Motor neuron (in vitro differentiated cells): ENCODE measurements at regions not wholly inside any gene's neighbourhood (a gene's known extent, or its start where the extent isn't known, plus 50 kb on each side); places are given as distances from the start of the nearest gene placed in this dataset.
"Not testable (repeated sequence)": the region's sequence is repeated elsewhere in the genome, so short reads cannot be mapped to it uniquely, and the experiment has no call there.

Experiments
- ATAC-seq, 8 experiments: fragments of 200-7000 bp; cut with Tn5 transposase; replicated peaks in 6 of 8; 2 replicates each; pipeline ENCODE4 v1.8.0; 2021; ENCODE audit warnings: mild to moderate bottlenecking in 8 of 8, moderate library complexity in 8 of 8
- H3K27ac ChIP-seq, 2 donors: fragments of 250-450 bp; sonication (Bioruptor Pico); 2 replicates each; pipeline ENCODE4 v1.9.0; 2021; ENCODE audit warnings: antibody characterized with exemption in 2 of 2, mild to moderate bottlenecking in 2 of 2, moderate library complexity in 1 of 2
- H3K4me1 ChIP-seq, 2 donors: fragments of 250-450 bp; sonication (Bioruptor Pico); replicated peaks in 1 of 2; 2 replicates each; pipeline ENCODE4 v1.6.1; 2021; ENCODE audit warnings: antibody characterized with exemption in 2 of 2, mild to moderate bottlenecking in 2 of 2, moderate library complexity in 1 of 2
- H3K4me3 ChIP-seq, 5 donors: fragments of 250-450 bp; sonication (Bioruptor Pico); 2 replicates each; pipeline ENCODE4 v1.9.0; 2021; ENCODE audit warnings: antibody characterized with exemption in 5 of 5, mild to moderate bottlenecking in 5 of 5, moderate library complexity in 4 of 5
- WGBS, 10 experiments: fragments of 450-650 bp; shearing (Covaris generic); methylation state at CpG; one replicate each; pipeline ENCODE4 v1.0.0; 2022; 5-methylcytosine and 5-hydroxymethylcytosine counted together
- in situ Hi-C, 9 experiments: fragments of 400-800 bp; cut with MboI; loops; one replicate each; pipeline ENCODE4 v1.15.0; 2021; ENCODE audit warnings: low sequenced_read_pairs in 9 of 9, low pct_unique_long_range_greater_than_20kb in 2 of 9; ENCODE audit not compliant: unreplicated experiment in 9 of 9

DNA sequence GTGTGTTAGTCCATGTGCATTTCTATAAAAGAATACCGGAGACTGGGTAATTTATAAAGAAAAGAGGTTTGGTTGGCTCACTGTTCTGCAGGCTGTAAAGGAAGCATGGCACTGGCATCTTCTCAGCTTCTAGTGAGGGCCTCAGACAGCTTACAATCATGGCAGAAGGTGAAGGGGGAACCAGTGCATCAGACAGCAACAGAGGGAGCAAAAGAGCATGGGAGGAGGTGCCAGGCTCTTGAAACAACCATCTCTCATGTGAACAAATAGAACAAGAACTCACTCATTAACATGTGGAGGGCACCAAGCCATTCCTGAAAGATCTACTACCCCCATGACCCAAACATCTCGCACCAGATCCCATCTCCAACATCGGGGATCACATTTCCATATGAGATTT, 89.2 kb upstream of the IL33 start:
- H3K27ac ChIP-seq = no peak overlapping the region
- H3K4me1 ChIP-seq = no peaks in the 10 kb centered on the region
- no peak for ATAC-seq
- no peak overlapping the region for H3K4me3 ChIP-seq
- in situ Hi-C loops = no loop called here
- WGBS, 10 experiments = 55 to 100% (median 100%) methylated on average over 1 to 3 of the region's 3 CpGs; no CpG with 5 or more reads in 3 of the 10 experiments

DNA sequence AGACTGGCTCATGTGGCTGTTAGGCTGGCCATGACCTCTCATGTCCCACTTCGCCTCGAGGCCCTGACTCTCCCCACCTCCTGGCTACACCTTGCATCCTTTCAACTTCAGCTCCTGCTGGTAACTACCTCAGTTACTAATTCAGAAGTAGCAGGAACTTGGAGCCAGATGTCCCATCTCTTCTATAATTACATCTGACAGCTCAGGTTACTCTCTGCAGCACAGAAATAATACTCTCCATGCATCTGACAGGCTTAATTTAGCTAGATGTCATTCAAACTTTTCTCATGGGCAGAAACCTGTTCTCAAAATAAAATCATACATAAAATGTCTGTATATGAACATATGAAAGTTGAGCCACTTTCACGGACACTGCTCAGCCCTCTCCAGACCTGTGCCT, 92.2 kb upstream of the IL33 start:
- no peak for ATAC-seq
- no peak overlapping the region for H3K27ac ChIP-seq
- WGBS, 10 experiments = 28 to 88% (median 50%) methylated on average over 2 to 3 of the region's 3 CpGs; no CpG with 5 or more reads in 4 of the 10 experiments
- no peaks in the 10 kb centered on the region for H3K4me1 ChIP-seq
- no peak overlapping the region for H3K4me3 ChIP-seq
- in situ Hi-C loops = no loop called here

DNA sequence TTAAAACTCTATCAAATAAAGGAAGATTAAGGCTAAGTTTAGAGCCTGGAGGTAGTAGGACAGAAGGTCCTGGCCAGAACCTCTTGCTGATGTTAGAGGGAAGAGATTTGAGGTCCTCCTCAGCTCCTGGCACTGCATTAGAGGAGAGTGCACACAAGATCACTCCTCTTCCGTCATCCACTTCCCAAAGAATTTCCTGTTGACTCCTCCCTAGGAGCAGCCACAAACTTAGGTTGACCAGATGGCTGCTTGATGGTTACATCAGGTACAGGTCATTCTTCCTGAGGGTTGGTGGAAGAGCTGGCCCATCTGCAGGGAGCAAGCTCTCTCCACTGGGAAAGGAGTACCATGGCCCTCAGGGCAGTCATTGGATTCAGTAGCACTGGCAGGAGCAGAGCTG, 93.9 kb upstream of the IL33 start:
- 67 to 100% (median 83%) methylated on average over 1 of the region's 1 CpG; no CpG with 5 or more reads in 7 of the 10 experiments for WGBS, 10 experiments
- ATAC-seq = no peak
- Histone ChIP-seq H3K27ac (no peak overlapping the region), H3K4me1 (no peaks in the 10 kb centered on the region), H3K4me3 (no peak overlapping the region)
- in situ Hi-C loops = no loop called here

DNA sequence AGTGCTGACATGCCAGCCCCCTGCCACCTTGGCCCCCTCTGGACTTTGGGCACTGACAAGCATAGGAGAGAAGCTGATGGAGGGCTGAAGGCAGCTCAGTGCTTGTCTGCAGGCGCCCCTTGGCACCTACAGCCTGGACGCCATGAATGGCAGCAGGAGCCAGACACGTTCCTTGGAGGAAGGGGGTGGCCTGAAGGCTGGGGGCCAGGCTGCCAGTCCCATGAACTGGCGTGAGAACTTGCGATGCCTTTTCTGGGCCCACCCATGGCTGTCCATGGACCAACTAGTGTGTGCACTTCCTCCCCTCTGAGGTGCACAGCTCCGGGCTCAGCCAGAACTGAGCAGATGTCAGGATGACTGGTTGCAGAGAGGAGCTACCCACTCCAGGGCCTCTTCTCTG, 99.0 kb upstream of the RANBP6 start:
- in situ Hi-C loops = no loop called here
- Histone ChIP-seq H3K27ac (no peak overlapping the region), H3K4me3 (no peak overlapping the region), H3K4me1 (no peaks in the 10 kb centered on the region)
- no peak for ATAC-seq
- 87 to 100% (median 95%) methylated on average over 1 to 3 of the region's 6 CpGs; no CpG with 5 or more reads in 4 of the 10 experiments for WGBS, 10 experiments

DNA sequence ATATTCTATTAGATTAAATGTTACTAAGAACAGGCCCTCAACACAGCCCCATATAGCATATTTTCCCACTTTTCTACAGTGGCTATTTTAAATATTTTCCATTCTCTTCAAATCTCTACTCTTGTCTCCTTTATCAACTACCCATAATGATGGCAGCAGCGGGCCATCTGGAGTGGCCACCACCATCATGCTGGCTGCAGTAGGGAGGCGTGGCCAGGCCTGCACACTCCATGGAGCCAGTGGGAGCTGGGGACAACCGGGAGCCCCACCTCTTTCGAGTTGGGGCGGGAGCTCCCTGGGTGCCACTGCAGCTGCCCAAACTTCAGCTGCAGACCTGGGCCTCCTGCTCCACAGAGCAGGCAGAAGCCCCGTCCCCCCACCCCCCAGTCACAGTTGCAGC, 98.4 kb upstream of the RANBP6 start:
- ATAC-seq = peak in 2 of 8 experiments; percentile 9 to 19
- in situ Hi-C loops = no loop called here
- Histone ChIP-seq H3K27ac (no peak overlapping the region), H3K4me1 (no peaks in the 10 kb centered on the region), H3K4me3 (no peak overlapping the region)
- WGBS, 10 experiments = 0 to 100% (median 90%) methylated on average over 1 to 2 of the region's 6 CpGs; no CpG with 5 or more reads in 5 of the 10 experiments

DNA sequence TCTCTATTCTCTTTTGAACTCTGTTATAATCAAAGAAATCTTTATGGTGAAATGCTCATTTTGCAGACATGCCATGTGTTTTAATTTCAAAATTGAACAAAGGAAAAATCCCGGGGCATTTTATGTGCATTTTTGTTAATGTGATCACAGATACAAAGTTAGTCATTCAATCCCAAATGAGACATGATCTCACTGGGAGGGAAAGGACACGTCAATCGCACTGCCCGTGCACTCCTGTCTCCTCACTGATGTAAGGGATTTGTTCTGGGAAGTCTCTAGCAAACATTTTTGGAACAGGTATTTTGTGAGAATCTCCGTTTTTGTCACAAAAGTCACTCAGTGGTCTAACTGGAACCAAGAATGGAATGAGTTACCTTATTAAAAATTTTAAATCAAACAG, 97.9 kb upstream of the RANBP6 start:
- Histone ChIP-seq H3K27ac (no peak overlapping the region), H3K4me1 (no peaks in the 10 kb centered on the region), H3K4me3 (no peak overlapping the region)
- in situ Hi-C loops = no loop called here
- WGBS, 10 experiments = 0 to 100% (median 64%) methylated on average over 1 to 5 of the region's 5 CpGs
- ATAC-seq = peak in 2 of 8 experiments; percentile 94 to 97

DNA sequence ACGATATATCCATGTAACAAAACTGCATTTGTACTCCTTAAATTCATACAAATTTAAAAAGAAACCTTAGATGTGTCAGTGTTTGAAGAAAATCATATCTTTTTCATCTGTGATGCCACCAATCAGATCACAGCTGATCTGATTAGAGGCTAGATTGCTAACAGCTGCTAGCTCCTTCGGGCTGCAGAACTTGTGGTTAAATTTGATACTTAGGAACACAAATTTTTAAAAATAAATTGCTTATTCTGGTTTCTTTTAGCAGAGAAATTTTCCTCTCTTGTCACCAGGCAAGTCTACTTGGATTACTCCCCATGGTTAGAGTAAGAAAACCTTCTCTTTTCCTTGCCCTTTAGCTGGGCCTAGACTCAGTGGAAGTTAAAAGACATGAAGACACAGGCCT, 94.6 kb upstream of the RANBP6 start:
- H3K4me1 ChIP-seq = no peaks in the 10 kb centered on the region
- H3K4me3 ChIP-seq = no peak overlapping the region
- in situ Hi-C loops = no loop called here
- 0 to 100% (median 71%) methylated on average over 1 to 2 of the region's 2 CpGs; no CpG with 5 or more reads in 1 of the 10 experiments for WGBS, 10 experiments
- H3K27ac ChIP-seq = no peak overlapping the region
- no peak for ATAC-seq

DNA sequence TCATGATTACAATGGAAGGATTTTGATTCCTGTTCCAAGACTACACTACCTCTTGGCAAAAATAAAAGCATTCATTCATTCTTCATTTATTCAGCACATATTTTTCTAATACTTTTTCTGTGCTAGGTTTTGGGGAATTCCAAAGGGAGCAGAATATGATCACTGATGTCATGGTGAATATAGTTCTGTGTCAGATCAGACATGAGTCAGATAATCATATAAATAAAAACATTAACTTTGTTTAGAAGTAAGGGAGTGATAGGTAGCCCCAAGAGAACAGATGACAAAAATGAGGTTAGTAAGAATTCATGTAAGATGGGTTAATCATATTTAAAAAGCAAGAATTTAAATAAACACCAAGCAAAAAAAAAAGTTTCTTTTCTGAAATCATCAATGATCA, 94.1 kb upstream of the RANBP6 start:
- in situ Hi-C loops = no loop called here
- Histone ChIP-seq H3K4me1 (no peaks in the 10 kb centered on the region), H3K4me3 (no peak overlapping the region), H3K27ac (no peak overlapping the region)
- ATAC-seq = no peak

DNA sequence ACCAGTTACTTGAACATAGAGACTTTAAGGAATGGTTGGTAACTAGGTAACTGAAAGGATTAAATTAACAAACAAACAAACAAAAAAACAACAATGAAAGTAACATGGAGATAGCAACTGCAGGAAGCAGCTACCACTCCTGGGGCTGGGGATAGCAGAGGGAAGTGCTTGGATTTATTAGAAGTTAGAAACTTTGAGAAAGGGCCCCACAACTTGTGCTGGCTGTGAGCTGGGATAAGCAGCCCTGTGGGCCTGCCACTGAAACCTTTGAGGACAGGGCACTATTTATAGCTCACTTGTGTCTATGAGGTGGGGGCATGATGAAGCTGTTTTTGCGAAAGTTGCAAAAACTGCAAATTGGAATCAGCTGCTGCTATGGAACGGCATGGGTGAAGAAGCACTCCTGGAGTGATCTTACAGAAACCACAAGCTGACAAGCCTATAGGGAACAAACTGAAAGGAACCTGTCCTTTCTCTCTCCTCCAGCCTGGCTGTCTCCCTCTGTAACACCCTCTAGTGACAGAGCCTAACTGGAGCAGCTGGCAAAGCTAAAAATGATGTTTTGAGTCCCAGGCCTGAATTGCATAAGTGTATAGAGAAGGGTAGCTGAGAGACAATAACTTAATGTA, 91.4 kb upstream of the RANBP6 start:
- no peak overlapping the region for H3K4me3 ChIP-seq
- 0 to 44% (median 0%) methylated on average over 1 to 2 of the region's 2 CpGs; no CpG with 5 or more reads in 5 of the 10 experiments for WGBS, 10 experiments
- no peak overlapping the region for H3K27ac ChIP-seq

DNA sequence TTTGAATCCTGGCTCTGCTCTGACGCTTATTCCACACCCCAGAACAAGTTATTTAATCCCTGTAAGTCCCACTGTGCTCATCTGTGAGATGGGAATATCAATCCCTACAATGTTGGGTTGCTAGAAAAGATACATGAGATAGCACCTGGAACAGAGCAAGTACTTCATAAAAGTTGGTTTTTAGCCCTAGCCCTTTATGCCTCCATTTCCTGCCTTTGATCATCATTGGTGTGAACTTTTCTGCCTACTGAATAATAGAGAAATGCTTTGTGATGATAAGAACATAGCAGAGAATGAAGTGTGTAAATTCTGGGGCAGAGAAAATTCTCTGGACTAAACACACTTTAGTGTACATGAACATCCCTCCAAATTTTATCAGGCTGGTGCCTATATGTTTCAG, 90.3 kb upstream of the RANBP6 start:
- no peak for ATAC-seq
- in situ Hi-C loops = no loop called here
- Histone ChIP-seq H3K27ac (no peak overlapping the region), H3K4me3 (no peak overlapping the region), H3K4me1 (no peaks in the 10 kb centered on the region)
- WGBS, 10 experiments = 20 to 100% (median 80%) methylated on average over 1 of the region's 1 CpG; no CpG with 5 or more reads in 3 of the 10 experiments

More for the DNA sequence above, 91.4 kb upstream of the RANBP6 start:
- in situ Hi-C loops = no loop called here
- peak; percentile 62 to 85 (median 73) for ATAC-seq
- H3K4me1 ChIP-seq = no peaks in the 10 kb centered on the region

DNA sequence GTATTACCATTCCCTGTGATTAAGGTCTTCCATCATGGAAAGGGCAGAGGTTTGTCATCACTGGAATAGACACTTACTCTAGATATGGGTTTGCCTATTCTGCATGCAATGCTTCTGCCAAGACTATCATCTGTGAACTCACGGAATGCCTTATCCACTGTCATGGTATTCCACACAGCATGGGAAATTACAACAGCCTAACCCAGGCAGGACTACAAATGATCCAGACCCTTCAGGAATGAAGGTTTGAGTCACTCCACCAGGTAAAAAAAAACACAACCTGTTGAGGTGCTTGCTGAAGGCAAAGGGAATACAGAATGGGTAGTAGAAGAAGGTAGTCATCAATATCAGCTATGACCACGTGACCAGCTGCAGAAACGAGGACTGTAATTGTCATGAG, 89.0 kb upstream of the RANBP6 start:
- H3K4me1 ChIP-seq, ATAC-seq, H3K27ac ChIP-seq, in situ Hi-C loops, H3K4me3 ChIP-seq: not testable (repeated sequence)
- 81 to 100% (median 89%) methylated on average over 1 to 3 of the region's 3 CpGs; no CpG with 5 or more reads in 6 of the 10 experiments for WGBS, 10 experiments

DNA sequence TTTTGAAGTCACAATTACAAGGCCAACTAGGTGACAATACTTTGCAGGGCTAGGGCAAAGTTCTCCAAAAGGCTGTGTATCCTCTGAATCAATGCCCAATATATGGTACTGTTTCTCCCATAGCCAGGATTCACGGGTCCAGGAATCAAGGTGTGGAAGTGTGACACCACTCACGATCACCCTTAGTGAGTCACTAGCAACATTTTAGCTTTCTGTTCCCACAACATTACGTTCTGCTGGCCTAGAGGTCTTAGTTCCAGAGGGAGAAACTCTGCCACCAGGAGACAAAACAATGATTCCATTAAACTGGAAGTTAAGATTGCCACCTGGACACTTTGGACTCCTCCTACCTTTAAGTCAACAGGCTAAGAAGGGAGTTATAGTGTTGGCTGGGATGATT, 88.5 kb upstream of the RANBP6 start:
- ATAC-seq, in situ Hi-C loops, H3K4me3 ChIP-seq, H3K4me1 ChIP-seq, H3K27ac ChIP-seq: not testable (repeated sequence)
- 20 to 100% (median 69%) methylated on average over 1 to 3 of the region's 3 CpGs; no CpG with 5 or more reads in 3 of the 10 experiments for WGBS, 10 experiments

DNA sequence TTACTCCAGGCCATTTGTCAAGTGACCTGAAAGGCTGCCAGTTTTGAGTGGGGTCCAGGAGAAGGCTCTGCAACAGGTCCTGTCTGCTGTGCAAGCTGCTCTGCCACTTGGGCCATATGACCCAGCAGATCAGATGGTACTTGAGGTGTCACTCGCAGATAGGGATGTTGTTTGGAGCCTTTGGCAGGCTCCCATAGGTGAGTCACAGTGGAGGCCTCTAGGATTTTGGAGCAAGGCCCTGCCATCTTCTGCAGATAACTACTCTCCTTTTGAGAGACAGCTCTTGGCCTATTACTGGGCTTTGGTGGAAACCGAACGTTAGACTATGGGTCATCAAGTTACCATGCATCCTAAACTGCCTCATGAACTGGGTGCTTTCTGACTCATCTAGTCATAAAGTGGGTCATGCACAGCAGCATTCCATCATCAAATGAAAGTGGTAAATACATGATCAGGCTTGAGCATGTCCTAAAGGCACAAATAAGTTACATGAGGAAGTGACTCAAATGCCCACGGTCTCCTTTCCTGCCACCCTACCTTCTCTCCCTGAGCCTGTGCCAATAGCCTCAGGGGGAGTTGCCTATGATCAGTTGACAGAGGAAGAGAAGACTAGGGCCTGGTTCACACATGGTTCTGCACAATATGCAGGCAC, 87.0 kb upstream of the RANBP6 start:
- H3K27ac ChIP-seq, in situ Hi-C loops, H3K4me3 ChIP-seq, H3K4me1 ChIP-seq: not testable (repeated sequence)
- 0 to 100% (median 86%) methylated on average over 1 to 4 of the region's 4 CpGs; no CpG with 5 or more reads in 1 of the 10 experiments for WGBS, 10 experiments
- ATAC-seq = peak in 3 of 8 experiments; percentile 46 to 53 (median 49)

DNA sequence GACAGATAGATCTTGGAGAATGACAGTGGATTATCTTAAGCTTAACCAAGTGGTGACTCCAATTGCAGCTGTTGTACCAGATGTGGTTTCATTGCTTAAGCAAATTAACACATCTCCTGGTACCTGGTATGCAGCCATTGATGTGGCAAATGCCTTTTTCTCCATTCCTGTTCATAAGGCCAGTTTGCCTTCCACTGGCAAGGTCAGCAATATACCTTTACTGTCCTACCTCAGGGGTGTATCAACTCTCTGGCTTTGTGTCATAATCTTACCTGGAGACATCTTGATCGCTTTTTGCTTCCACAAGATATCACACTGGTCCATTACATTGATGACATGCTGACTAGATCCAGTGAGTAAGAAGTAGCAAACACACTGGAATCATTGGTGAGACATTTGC, 86.3 kb upstream of the RANBP6 start:
- H3K27ac ChIP-seq, ATAC-seq, H3K4me1 ChIP-seq, H3K4me3 ChIP-seq, in situ Hi-C loops: not testable (repeated sequence)
- 57 to 100% (median 71%) methylated on average over 1 of the region's 1 CpG; no CpG with 5 or more reads in 5 of the 10 experiments for WGBS, 10 experiments
